ENCODE measurements at regions not wholly inside any gene's neighbourhood (a gene's known extent, or its start where the extent isn't known, plus 50 kb on each side); places are given as distances from the start of the nearest gene placed in this dataset.

DNA sequence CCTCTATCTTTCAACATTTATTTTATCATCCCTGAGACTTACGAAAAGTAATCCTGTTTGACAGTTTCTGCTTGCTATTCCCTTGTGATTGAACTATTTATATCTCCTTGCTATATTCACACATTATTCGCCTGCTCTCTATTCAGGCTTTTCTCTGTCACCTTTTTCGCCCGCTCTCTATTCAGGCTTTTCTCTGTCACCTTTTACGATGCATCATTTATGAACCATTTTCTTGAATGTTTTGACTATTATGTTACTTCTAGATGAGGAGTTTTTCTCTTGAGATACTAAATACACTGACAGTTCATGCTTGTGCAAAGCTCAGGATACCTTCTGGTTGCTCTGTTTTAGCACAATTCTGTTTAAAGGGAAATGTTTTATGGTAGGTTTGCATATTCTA lies 143.3 kb upstream of the VSTM2A start:
- TF ChIP-seq, protein P1, sequence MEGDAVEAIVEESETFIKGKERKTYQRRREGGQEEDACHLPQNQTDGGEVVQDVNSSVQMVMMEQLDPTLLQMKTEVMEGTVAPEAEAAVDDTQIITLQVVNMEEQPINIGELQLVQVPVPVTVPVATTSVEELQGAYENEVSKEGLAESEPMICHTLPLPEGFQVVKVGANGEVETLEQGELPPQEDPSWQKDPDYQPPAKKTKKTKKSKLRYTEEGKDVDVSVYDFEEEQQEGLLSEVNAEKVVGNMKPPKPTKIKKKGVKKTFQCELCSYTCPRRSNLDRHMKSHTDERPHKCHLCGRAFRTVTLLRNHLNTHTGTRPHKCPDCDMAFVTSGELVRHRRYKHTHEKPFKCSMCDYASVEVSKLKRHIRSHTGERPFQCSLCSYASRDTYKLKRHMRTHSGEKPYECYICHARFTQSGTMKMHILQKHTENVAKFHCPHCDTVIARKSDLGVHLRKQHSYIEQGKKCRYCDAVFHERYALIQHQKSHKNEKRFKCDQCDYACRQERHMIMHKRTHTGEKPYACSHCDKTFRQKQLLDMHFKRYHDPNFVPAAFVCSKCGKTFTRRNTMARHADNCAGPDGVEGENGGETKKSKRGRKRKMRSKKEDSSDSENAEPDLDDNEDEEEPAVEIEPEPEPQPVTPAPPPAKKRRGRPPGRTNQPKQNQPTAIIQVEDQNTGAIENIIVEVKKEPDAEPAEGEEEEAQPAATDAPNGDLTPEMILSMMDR (IDR thresholded peaks at IDR 0.05) = no peak
- TF ChIP-seq POLR2A (IDR thresholded peaks at IDR 0.05) = no peak
